B cell (primary cell): ENCODE measurements at regions not wholly inside any gene's neighbourhood (a gene's known extent, or its start where the extent isn't known, plus 50 kb on each side); places are given as distances from the start of the nearest gene placed in this dataset.

Experiments used
- EZH2 ChIP-seq: IDR thresholded peaks from 2 replicates; pipeline ENCODE4 v1.6.1; 2012; ENCODE audit warnings: borderline replicate concordance, low read depth, mild to moderate bottlenecking, moderate library complexity, low read length; ENCODE audit not compliant: insufficient read depth, poor library complexity, severe bottlenecking
- TF ChIP-seq, protein P1 (sequence below): fragments of 200-600 bp; IDR thresholded peaks from one replicate; pipeline ENCODE4 v1.8.0; 2022; ENCODE audit warnings: antibody characterized with exemption, mild to moderate bottlenecking

DNA sequence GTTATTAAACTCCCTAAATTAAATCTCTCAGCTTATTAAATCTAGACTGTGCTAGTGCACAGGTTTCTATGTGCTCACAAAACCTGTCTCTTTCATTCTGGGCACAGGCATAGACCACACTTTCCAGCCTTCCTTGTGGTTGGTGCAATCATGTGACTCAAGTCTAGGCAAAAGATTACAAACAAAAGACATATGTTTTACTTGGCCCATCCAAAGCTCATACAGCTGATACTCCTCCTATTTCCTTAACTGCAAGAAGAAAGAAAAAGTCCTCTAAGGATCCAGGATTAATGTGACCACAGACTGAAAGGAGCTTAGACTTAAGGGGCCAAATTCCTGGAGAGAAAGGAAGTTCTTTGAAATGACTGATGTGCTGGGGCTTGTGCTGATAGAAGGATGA is 731.3 kb upstream of the RAB6C start:
- TF ChIP-seq, protein P1, sequence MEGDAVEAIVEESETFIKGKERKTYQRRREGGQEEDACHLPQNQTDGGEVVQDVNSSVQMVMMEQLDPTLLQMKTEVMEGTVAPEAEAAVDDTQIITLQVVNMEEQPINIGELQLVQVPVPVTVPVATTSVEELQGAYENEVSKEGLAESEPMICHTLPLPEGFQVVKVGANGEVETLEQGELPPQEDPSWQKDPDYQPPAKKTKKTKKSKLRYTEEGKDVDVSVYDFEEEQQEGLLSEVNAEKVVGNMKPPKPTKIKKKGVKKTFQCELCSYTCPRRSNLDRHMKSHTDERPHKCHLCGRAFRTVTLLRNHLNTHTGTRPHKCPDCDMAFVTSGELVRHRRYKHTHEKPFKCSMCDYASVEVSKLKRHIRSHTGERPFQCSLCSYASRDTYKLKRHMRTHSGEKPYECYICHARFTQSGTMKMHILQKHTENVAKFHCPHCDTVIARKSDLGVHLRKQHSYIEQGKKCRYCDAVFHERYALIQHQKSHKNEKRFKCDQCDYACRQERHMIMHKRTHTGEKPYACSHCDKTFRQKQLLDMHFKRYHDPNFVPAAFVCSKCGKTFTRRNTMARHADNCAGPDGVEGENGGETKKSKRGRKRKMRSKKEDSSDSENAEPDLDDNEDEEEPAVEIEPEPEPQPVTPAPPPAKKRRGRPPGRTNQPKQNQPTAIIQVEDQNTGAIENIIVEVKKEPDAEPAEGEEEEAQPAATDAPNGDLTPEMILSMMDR, result no peak
- TF ChIP-seq EZH2, result no peak
